WTC11 (cell line): ENCODE measurements at regions not wholly inside any gene's neighbourhood (a gene's known extent, or its start where the extent isn't known, plus 50 kb on each side); places are given as distances from the start of the nearest gene placed in this dataset.

ENCODE experiments used
- ATAC-seq: fragments of 200-7000 bp; cut with Tn5 transposase; 2 replicates; pipeline ENCODE4 v1.10.0; 2021; ENCODE audit warnings: mild to moderate bottlenecking, moderate library complexity
- CTCF ChIA-PET: fragments of 300-600 bp; sonication (Branson Sonifier 250); formaldehyde crosslinking; loops from one replicate; lab custom pipeline; 2021; ENCODE audit warnings: antibody characterized with exemption; lab: Charles Lee
- POLR2A ChIA-PET: fragments of 350-600 bp; sonication (Branson Sonifier 250); formaldehyde crosslinking; loops from one replicate; lab custom pipeline; 2021; ENCODE audit warnings: antibody characterized with exemption; lab: Charles Lee
- DNase-seq: peaks from one replicate; pipeline ENCODE4 v3.0.0; 2021; ENCODE audit warnings: low spot score
- H3K27ac Mint-ChIP-seq: 2 replicates; pipeline ENCODE4 v1.8.0; 2021; ENCODE audit warnings: mixed read lengths
- H3K27me3 Mint-ChIP-seq: 2 replicates; pipeline ENCODE4 v1.8.0; 2021; ENCODE audit warnings: low read depth, mild to moderate bottlenecking, moderate library complexity, mixed read lengths
- H3K36me3 Mint-ChIP-seq: 2 replicates; pipeline ENCODE4 v1.8.0; 2021; ENCODE audit warnings: mixed read lengths
- H3K4me1 Mint-ChIP-seq: 2 replicates; pipeline ENCODE4 v1.8.0; 2022; ENCODE audit warnings: mixed read lengths
- H3K4me3 Mint-ChIP-seq: 2 replicates; pipeline ENCODE4 v1.8.0; 2021; ENCODE audit warnings: mild to moderate bottlenecking, moderate library complexity, mixed read lengths
- H3K9me3 Mint-ChIP-seq: 2 replicates; pipeline ENCODE4 v1.8.0; 2021; ENCODE audit warnings: mixed read lengths
- ATF1 ChIP-seq: sonication (generic); formaldehyde crosslinking; IDR thresholded peaks from 2 replicates; pipeline ENCODE4 v1.8.1; 2023; ENCODE audit warnings: mild to moderate bottlenecking, moderate library complexity, missing genetic modification reagents
- ATF6 ChIP-seq: sonication (generic); formaldehyde crosslinking; IDR thresholded peaks from 2 replicates; pipeline ENCODE4 v1.8.1; 2023; ENCODE audit warnings: mild to moderate bottlenecking, missing genetic modification reagents
- CTCF ChIP-seq: fragments of 200-600 bp; IDR thresholded peaks from 2 replicates; pipeline ENCODE4 v1.8.0; 2022; ENCODE audit warnings: antibody characterized with exemption
- ETV6 ChIP-seq: sonication (generic); formaldehyde crosslinking; IDR thresholded peaks from 2 replicates; pipeline ENCODE4 v1.8.1; 2022; ENCODE audit warnings: mild to moderate bottlenecking, missing genetic modification reagents
- MYBL2 ChIP-seq: sonication (generic); formaldehyde crosslinking; IDR thresholded peaks from 2 replicates; pipeline ENCODE4 v1.8.1; 2023; ENCODE audit warnings: mild to moderate bottlenecking, moderate library complexity, missing genetic modification reagents
- TEAD4 ChIP-seq: sonication (generic); formaldehyde crosslinking; IDR thresholded peaks from 2 replicates; pipeline ENCODE4 v1.8.0; 2022; ENCODE audit warnings: mild to moderate bottlenecking, missing genetic modification reagents
- ZBTB21 ChIP-seq: sonication (generic); formaldehyde crosslinking; IDR thresholded peaks from 2 replicates; pipeline ENCODE4 v1.8.1; 2023; ENCODE audit warnings: mild to moderate bottlenecking, missing genetic modification reagents, borderline replicate concordance
- TF ChIP-seq, protein P1 (sequence below): fragments of 250-450 bp; sonication (Bioruptor Pico); IDR thresholded peaks from 2 replicates; pipeline ENCODE4 v2.1.2; 2022; ENCODE audit warnings: mild to moderate bottlenecking, moderate library complexity
- TF ChIP-seq, protein P2 (sequence below): sonication (generic); formaldehyde crosslinking; IDR thresholded peaks from 2 replicates; pipeline ENCODE4 v1.8.0; 2022; ENCODE audit warnings: missing genetic modification reagents
- TF ChIP-seq, protein P3 (sequence below): sonication (generic); formaldehyde crosslinking; conservative IDR thresholded peaks from 2 replicates; pipeline ENCODE4 v1.8.1; 2022; ENCODE audit warnings: mild to moderate bottlenecking, missing genetic modification reagents
- TF ChIP-seq, protein P4 (sequence below): sonication (generic); formaldehyde crosslinking; IDR thresholded peaks from 2 replicates; pipeline ENCODE4 v1.8.1; 2022; ENCODE audit warnings: low read depth, missing genetic modification reagents, borderline replicate concordance
- TF ChIP-seq, protein P5 (sequence below): sonication (generic); formaldehyde crosslinking; IDR thresholded peaks from 2 replicates; pipeline ENCODE4 v1.8.1; 2023; ENCODE audit warnings: mild to moderate bottlenecking, missing genetic modification reagents, moderate library complexity

- TF ChIP-seq, protein P1, sequence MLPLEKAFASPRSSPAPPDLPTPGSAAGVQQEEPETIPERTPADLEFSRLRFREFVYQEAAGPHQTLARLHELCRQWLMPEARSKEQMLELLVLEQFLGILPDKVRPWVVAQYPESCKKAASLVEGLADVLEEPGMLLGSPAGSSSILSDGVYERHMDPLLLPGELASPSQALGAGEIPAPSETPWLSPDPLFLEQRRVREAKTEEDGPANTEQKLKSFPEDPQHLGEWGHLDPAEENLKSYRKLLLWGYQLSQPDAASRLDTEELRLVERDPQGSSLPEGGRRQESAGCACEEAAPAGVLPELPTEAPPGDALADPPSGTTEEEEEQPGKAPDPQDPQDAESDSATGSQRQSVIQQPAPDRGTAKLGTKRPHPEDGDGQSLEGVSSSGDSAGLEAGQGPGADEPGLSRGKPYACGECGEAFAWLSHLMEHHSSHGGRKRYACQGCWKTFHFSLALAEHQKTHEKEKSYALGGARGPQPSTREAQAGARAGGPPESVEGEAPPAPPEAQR (CRISPR knock-in tag) = no peak
- TF ChIP-seq, protein P2, sequence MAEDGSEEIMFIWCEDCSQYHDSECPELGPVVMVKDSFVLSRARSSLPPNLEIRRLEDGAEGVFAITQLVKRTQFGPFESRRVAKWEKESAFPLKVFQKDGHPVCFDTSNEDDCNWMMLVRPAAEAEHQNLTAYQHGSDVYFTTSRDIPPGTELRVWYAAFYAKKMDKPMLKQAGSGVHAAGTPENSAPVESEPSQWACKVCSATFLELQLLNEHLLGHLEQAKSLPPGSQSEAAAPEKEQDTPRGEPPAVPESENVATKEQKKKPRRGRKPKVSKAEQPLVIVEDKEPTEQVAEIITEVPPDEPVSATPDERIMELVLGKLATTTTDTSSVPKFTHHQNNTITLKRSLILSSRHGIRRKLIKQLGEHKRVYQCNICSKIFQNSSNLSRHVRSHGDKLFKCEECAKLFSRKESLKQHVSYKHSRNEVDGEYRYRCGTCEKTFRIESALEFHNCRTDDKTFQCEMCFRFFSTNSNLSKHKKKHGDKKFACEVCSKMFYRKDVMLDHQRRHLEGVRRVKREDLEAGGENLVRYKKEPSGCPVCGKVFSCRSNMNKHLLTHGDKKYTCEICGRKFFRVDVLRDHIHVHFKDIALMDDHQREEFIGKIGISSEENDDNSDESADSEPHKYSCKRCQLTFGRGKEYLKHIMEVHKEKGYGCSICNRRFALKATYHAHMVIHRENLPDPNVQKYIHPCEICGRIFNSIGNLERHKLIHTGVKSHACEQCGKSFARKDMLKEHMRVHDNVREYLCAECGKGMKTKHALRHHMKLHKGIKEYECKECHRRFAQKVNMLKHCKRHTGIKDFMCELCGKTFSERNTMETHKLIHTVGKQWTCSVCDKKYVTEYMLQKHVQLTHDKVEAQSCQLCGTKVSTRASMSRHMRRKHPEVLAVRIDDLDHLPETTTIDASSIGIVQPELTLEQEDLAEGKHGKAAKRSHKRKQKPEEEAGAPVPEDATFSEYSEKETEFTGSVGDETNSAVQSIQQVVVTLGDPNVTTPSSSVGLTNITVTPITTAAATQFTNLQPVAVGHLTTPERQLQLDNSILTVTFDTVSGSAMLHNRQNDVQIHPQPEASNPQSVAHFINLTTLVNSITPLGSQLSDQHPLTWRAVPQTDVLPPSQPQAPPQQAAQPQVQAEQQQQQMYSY (CRISPR knock-in tag) = no peak
- TF ChIP-seq, protein P3, sequence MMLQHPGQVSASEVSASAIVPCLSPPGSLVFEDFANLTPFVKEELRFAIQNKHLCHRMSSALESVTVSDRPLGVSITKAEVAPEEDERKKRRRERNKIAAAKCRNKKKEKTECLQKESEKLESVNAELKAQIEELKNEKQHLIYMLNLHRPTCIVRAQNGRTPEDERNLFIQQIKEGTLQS (CRISPR knock-in tag) = no peak
Measured at GRCh38 chr10:128528781-128529180, 402.6 kb upstream of the MKI67 start (continued).

DNA sequence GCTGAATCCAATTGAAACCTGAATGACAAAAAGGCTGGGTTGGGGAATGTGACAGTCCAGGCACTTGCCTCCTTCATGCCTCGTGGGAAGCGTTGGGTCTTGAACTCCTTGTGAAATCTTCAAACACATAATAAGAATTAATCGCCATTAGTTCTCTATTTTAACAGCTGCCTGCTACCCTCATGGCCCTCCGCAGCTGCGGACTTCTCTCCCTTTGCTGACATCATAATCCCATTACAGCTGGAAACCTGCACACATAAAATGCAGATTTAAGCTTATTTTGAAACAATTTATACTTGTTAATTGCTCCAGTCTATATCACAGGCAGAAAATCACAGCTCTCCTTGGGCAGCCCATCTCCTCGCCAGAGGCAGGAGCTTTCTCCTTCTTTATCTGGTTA is 403.0 kb upstream of the MKI67 start:
- no peak for DNase-seq
- 0 out of 2 replicates have a peak overlapping the region, but pooled peaks have one; percentile 9 for H3K27ac Mint-ChIP-seq
- 0 out of 2 replicates have a peak, but pooled peaks cover 3% of the 10 kb centered on the region for H3K9me3 Mint-ChIP-seq
- ChIA-PET CTCF (interaction anchor here (0.6 to 3.0 kb wide), 8 partner anchors 9 to 317 kb away, joined by 4 to 19 read pairs (median 8); no protein-coding TSS in a partner anchor), POLR2A (no interaction called here)
- H3K4me1 Mint-ChIP-seq = peaks cover 45% of the 10 kb centered on the region
- no peaks in the 10 kb centered on the region for H3K36me3 Mint-ChIP-seq
- ATAC-seq = no peak
- TF ChIP-seq, protein P4, sequence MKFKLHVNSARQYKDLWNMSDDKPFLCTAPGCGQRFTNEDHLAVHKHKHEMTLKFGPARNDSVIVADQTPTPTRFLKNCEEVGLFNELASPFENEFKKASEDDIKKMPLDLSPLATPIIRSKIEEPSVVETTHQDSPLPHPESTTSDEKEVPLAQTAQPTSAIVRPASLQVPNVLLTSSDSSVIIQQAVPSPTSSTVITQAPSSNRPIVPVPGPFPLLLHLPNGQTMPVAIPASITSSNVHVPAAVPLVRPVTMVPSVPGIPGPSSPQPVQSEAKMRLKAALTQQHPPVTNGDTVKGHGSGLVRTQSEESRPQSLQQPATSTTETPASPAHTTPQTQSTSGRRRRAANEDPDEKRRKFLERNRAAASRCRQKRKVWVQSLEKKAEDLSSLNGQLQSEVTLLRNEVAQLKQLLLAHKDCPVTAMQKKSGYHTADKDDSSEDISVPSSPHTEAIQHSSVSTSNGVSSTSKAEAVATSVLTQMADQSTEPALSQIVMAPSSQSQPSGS (CRISPR knock-in tag) = no peak
- TF ChIP-seq MYBL2 (CRISPR knock-in tag) (no peak), TEAD4 (CRISPR knock-in tag) (no peak), ATF6 (no peak), ETV6 (CRISPR knock-in tag) (no peak)
- TF ChIP-seq, protein P5, sequence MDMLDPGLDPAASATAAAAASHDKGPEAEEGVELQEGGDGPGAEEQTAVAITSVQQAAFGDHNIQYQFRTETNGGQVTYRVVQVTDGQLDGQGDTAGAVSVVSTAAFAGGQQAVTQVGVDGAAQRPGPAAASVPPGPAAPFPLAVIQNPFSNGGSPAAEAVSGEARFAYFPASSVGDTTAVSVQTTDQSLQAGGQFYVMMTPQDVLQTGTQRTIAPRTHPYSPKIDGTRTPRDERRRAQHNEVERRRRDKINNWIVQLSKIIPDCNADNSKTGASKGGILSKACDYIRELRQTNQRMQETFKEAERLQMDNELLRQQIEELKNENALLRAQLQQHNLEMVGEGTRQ (CRISPR knock-in tag) = no peak
- TF ChIP-seq, all 79 proteins: peak for 0
- Mint-ChIP-seq H3K4me3 (no peak overlapping the region), H3K27me3 (no peaks in the 10 kb centered on the region)

GRCh38 chr10:128530301-128530700 is 404.1 kb upstream of the MKI67 start:
- Mint-ChIP-seq H3K36me3 (no peaks in the 10 kb centered on the region), H3K9me3 (peaks cover 3% of the 10 kb centered on the region; the same call in 1 of the 2 replicates), H3K4me3 (no peak overlapping the region), H3K27ac (no peak overlapping the region), H3K27me3 (peaks cover 3% of the 10 kb centered on the region; the same call in 1 of the 2 replicates), H3K4me1 (peaks cover 56% of the 10 kb centered on the region)
- CTCF ChIA-PET = interaction anchor here (1.0 to 1.7 kb wide), 4 partner anchors 33 to 262 kb away, joined by 3 to 5 read pairs (median 4); no protein-coding TSS in a partner anchor
- peak; percentile 47 for TF ChIP-seq CTCF
- TF ChIP-seq ATF1 (CRISPR knock-in tag) = no peak
- TF ChIP-seq ZBTB21 (CRISPR knock-in tag) = no peak
- DNase-seq = no peak
- POLR2A ChIA-PET = no interaction called here
- ATAC-seq = no peak
